ENCODE measurements at regions not wholly inside any gene's neighbourhood (a gene's known extent, or its start where the extent isn't known, plus 50 kb on each side); places are given as distances from the start of the nearest gene placed in this dataset.

- TF ChIP-seq CTCF (tag by site-specific recombination; IDR thresholded peaks at IDR 0.05) (no peak), ZNF341 (tag by site-specific recombination; IDR thresholded peaks at IDR 0.05; ENCODE audit: low read depth) (no peak), YY1 (tag by site-specific recombination; IDR thresholded peaks at IDR 0.05) (no peak), ATF2 (tag by site-specific recombination; IDR thresholded peaks at IDR 0.05; ENCODE audit: low read depth) (no peak), REST (tag by site-specific recombination; IDR thresholded peaks at IDR 0.05) (no peak), ZNF513 (tag by site-specific recombination; IDR thresholded peaks at IDR 0.05) (no peak), ZNF585B (tag by site-specific recombination; IDR thresholded peaks at IDR 0.05) (no peak), TCF7L2 (IDR thresholded peaks at IDR 0.05; ENCODE audit: borderline replicate concordance, low read depth, low read length) (no peak)
Observed at GRCh38 chr16:87121816-87122215, 195.4 kb downstream of the C16orf95 start.
